ENCODE measurements at regions not wholly inside any gene's neighbourhood (a gene's known extent, or its start where the extent isn't known, plus 50 kb on each side); places are given as distances from the start of the nearest gene placed in this dataset.

DNA sequence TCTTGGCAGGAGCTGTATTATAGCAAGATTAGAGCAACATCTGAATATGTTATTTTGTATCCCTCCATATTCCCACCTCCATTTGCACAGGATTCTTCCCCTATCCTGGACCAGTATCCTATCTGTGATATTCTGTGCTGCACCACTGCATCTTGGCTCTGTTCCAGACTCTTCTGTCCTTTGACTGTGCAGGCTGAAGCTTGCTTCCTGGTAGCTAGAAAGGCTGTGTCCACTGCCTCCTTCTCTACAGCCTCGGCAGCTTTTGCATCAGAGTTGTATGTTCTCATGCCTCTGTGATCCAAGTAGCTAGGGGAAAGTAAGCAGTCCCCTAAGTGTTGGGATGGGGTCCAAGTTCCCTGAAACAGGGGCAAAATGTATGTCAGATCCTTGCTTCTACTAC, 104.1 kb downstream of the GAS1 start:
- Mint-ChIP-seq H3K27ac (no peak overlapping the region), H3K36me3 (no peaks in the 10 kb centered on the region), H3K4me3 (no peak overlapping the region), H3K4me1 (no peaks in the 10 kb centered on the region), H3K9me3 (no peaks in the 10 kb centered on the region), H3K27me3 (peaks cover 12% of the 10 kb centered on the region)
- no peak for DNase-seq

DNA sequence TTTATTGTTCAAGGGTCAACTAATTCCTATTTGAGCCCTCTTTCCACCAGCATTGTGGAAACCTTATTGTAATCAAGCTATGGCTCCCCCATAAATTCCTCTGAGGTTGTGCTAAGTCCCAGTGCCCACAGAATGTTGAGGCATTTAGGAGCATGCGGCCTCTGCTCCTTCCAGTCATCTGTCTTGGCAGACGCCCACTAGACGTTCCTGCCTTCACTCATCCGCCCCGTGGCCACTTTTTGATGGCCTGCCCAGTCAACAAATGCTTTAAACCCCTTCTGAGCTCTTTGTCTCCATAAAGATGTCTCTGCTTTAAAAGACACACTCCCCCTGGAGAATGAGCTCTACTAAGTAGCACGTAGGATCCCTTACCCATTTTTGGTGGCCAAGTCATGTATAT, 104.7 kb downstream of the GAS1 start:
- Mint-ChIP-seq H3K4me1 (no peaks in the 10 kb centered on the region), H3K36me3 (no peaks in the 10 kb centered on the region), H3K4me3 (no peak overlapping the region), H3K9me3 (no peaks in the 10 kb centered on the region), H3K27ac (no peak overlapping the region), H3K27me3 (peaks cover 12% of the 10 kb centered on the region)
- no peak for DNase-seq

DNA sequence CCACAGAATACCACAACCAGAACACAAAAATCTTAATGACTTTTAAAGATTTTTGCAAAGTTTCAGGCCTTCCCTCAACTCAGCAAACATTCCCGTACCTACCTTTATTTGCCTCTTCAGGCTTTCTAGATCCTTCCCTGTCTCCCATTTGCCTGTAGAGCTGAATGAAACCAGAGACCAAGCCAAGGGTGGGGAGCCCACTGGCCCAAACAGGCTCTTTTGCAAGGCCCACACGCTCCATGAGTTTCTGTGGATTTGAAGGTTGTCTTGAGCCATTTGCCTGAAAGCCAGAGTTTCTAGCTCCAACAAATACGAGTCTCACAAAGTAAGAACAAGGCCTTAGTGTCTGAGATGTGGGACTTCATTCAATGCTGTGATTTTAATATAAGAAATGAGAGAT, 107.8 kb downstream of the GAS1 start:
- H3K4me1 Mint-ChIP-seq = no peaks in the 10 kb centered on the region
- no peaks in the 10 kb centered on the region for H3K36me3 Mint-ChIP-seq
- H3K27me3 Mint-ChIP-seq = peaks cover 32% of the 10 kb centered on the region
- no peaks in the 10 kb centered on the region for H3K9me3 Mint-ChIP-seq
- H3K27ac Mint-ChIP-seq = no peak overlapping the region
- DNase-seq = no peak
- no peak overlapping the region for H3K4me3 Mint-ChIP-seq

DNA sequence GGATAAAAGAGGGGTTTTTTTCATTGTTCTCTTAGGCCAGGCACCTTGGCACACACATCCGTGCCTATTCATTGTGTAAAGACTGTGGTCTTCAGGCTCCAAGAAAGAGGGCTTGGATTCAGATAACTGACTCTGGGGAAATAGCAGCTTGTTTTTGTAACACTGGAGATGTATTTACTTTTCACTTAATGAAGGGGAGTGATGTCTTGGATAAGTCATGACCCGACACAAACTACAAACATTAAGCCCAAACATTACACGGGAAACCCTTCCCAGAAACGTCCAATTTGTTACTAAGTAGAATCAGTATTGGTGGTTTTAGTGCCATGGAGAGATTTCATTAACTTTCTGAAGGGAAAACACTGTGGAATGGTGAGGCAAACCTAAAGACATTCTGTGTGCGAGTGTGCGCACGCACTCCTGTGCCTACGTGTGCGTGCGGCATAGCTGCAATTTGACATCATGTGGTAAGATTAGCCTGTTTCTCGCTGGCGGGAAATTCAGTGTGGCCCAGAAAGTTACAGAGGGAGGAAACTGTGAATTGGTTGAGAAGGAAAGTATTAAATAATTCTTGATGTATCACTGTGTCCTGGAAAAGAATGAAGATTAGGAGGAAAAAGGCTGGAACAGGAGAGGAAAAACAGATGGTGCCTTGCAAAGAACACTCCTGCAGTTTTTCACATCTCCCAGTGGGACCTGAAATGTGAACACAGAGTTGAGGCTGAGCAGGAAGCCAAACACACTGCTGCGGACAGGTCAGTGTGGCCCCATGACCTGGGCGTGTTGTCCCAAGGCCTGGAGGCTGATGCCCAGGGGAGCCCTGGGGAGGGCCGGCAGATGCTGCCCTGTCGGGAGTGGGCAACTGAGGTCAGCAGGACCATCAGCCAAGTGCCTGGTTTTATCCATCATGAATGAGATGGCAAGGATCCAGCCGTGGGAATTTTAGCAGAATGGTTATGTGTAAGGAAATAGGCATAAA, 108.5 kb downstream of the GAS1 start:
- Mint-ChIP-seq H3K27me3 (peaks cover 32% of the 10 kb centered on the region), H3K4me3 (no peak overlapping the region), H3K9me3 (no peaks in the 10 kb centered on the region), H3K27ac (no peak overlapping the region), H3K36me3 (no peaks in the 10 kb centered on the region), H3K4me1 (no peaks in the 10 kb centered on the region)
- DNase-seq = no peak

DNA sequence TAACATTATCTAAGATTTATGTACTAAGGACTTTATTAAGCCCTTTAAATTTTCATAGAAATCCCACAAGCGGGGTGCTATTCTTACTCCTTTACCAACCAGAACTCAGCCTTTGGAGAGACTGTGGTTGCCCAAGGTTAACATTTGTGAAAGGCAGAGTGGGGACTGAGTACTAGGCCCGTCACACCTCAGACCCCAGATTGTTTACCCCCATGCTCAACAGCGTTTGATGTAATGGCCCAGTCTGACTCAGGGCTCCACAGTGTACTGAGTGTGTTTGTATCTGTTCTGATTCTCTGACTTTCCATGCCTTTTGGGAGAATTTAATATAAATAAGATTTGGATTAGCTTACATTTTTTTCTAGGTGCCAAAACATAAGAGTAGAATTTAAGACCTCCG, 110.0 kb downstream of the GAS1 start:
- H3K36me3 Mint-ChIP-seq = no peaks in the 10 kb centered on the region
- DNase-seq = no peak
- H3K4me1 Mint-ChIP-seq = no peaks in the 10 kb centered on the region
- H3K27me3 Mint-ChIP-seq = peaks cover 24% of the 10 kb centered on the region
- H3K4me3 Mint-ChIP-seq = no peak overlapping the region
- H3K27ac Mint-ChIP-seq = no peak overlapping the region
- H3K9me3 Mint-ChIP-seq = no peaks in the 10 kb centered on the region

DNA sequence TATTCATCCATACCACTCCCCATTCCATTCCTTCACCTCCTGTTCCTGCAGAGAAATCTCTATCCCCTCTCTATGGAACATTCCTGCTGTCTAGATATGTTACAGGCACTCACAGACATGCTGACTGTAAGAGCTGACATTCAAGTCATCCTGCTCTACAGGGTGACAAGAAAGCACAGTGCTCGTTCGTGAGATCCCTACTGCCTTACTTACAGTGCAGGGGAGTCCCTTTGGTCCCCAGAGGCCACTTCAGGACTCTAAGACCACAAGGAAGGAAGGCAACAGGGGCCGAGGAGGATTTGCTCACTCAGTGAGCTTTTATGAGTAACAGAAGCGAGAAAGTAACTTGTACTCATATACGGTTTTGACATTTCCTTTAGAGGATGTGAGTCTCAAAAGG, 110.5 kb downstream of the GAS1 start:
- no peak for DNase-seq
- Mint-ChIP-seq H3K4me1 (no peaks in the 10 kb centered on the region), H3K36me3 (no peaks in the 10 kb centered on the region), H3K27me3 (peaks cover 24% of the 10 kb centered on the region), H3K9me3 (no peaks in the 10 kb centered on the region), H3K4me3 (no peak overlapping the region), H3K27ac (no peak overlapping the region)

- H3K4me3 Mint-ChIP-seq = no peak overlapping the region
- peaks cover 24% of the 10 kb centered on the region for H3K27me3 Mint-ChIP-seq
- no peaks in the 10 kb centered on the region for H3K4me1 Mint-ChIP-seq
- H3K9me3 Mint-ChIP-seq = no peaks in the 10 kb centered on the region
- no peak overlapping the region for H3K27ac Mint-ChIP-seq
- DNase-seq = no peak
- no peaks in the 10 kb centered on the region for H3K36me3 Mint-ChIP-seq
Observed at GRCh38 chr9:86836266-86836665, 111.0 kb downstream of the GAS1 start.

- Mint-ChIP-seq H3K9me3 (no peaks in the 10 kb centered on the region), H3K27me3 (peaks cover 7% of the 10 kb centered on the region), H3K4me3 (no peak overlapping the region), H3K36me3 (no peaks in the 10 kb centered on the region), H3K4me1 (no peaks in the 10 kb centered on the region), H3K27ac (no peak overlapping the region)
- no peak for DNase-seq
Observed at GRCh38 chr9:86830356-86830755, 117.0 kb downstream of the GAS1 start.

GRCh38 chr9:86829496-86830046, 117.7 kb downstream of the GAS1 start:
- Mint-ChIP-seq H3K27ac (no peak overlapping the region), H3K4me1 (no peaks in the 10 kb centered on the region), H3K4me3 (no peak overlapping the region), H3K27me3 (no peaks in the 10 kb centered on the region), H3K36me3 (no peaks in the 10 kb centered on the region), H3K9me3 (no peaks in the 10 kb centered on the region)
- DNase-seq = no peak

- no peaks in the 10 kb centered on the region for H3K27me3 Mint-ChIP-seq
- no peak for DNase-seq
- H3K36me3 Mint-ChIP-seq = no peaks in the 10 kb centered on the region
- H3K4me1 Mint-ChIP-seq = no peaks in the 10 kb centered on the region
- H3K4me3 Mint-ChIP-seq = no peak overlapping the region
- H3K27ac Mint-ChIP-seq = no peak overlapping the region
- no peaks in the 10 kb centered on the region for H3K9me3 Mint-ChIP-seq
Observed at GRCh38 chr9:86828631-86829030, 118.7 kb downstream of the GAS1 start.

GRCh38 chr9:86827893-86828292, 119.4 kb downstream of the GAS1 start:
- Mint-ChIP-seq H3K9me3 (no peaks in the 10 kb centered on the region), H3K27me3 (no peaks in the 10 kb centered on the region), H3K36me3 (no peaks in the 10 kb centered on the region), H3K4me1 (no peaks in the 10 kb centered on the region), H3K27ac (no peak overlapping the region), H3K4me3 (no peak overlapping the region)
- DNase-seq = no peak

- DNase-seq = no peak
- Mint-ChIP-seq H3K4me1 (no peaks in the 10 kb centered on the region), H3K27ac (no peak overlapping the region), H3K27me3 (no peaks in the 10 kb centered on the region), H3K36me3 (no peaks in the 10 kb centered on the region), H3K9me3 (no peaks in the 10 kb centered on the region), H3K4me3 (no peak overlapping the region)
Observed at GRCh38 chr9:86825299-86825698, 122.0 kb downstream of the GAS1 start.

DNA sequence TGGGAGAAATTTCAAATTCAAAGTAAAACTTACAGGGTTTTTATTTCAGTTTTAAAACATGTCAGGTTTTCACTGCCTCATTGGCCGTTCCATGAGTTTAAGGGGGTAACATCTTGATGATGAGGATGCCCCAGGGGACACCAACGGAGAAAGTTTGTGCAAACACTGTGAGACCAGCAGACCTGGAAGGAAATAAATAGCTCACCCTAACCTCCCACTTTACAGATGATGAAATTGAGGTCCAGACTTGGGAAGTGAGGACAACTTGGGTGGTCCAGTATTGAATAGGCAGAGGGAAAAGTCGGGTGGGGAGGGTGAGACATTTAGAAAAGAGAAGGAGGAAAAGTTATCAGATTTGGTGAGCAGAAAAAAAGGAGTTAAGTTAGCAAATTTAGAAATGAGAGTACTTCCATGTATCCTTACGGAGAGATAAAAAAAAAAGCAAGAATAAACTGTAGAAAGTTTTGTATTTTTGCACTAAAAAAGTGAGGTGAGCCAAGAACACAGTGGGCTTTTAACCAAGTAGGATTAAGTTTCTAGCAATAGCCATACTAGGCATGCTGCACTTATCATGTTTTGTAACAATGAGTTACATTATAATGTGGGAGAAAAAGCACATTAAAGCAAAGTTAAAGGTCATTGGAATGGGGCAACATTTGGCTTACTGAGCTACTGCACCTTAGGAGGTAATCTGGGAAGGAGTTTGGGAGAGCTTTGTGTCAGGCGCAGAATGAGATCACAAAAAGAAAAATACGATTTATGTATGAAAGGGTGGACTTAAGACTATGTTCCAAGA, 125.1 kb downstream of the GAS1 start:
- no peak for DNase-seq
- Mint-ChIP-seq H3K27ac (no peak overlapping the region), H3K27me3 (no peaks in the 10 kb centered on the region), H3K36me3 (no peaks in the 10 kb centered on the region), H3K4me1 (no peaks in the 10 kb centered on the region), H3K4me3 (no peak overlapping the region), H3K9me3 (no peaks in the 10 kb centered on the region)

DNA sequence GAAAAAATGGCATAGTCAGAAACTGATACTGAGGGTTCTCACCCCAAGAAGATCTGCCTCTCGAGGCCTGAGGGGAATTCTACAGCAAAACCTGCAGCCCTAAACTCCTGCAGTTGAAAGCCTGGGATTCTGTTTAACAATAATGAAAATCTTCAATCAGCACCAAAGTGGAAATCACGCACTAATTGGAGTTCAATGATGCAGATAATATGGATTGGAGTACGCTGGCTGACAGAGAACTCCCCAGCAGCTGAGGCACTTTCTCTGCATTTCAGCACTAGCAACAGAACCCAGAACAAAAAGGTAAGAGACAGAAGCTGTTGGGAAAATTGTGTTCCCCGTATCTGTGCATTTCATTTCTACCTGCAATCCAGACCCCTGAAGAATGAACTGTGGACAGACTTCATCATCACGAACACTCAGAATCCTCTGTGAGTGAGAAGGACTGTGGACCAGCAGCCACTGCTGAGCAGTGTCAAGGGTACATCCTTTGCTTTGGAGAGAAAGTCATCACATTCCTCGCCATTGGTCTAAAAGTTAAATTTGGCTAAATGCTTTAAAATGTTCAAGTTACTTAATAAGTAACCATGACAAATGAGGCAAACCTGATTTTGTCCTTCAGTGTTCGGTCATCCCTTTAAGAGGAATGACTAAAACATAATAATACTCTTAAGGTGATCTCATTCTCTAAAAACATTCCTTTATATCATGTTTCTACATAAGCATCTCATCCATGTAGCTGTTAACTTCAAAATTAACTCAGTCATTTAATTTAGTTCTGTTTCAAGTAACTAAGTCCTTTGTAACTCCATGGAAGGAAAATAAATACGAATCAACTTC, 126.1 kb downstream of the GAS1 start:
- no peaks in the 10 kb centered on the region for H3K36me3 Mint-ChIP-seq
- no peak for DNase-seq
- no peaks in the 10 kb centered on the region for H3K9me3 Mint-ChIP-seq
- H3K4me1 Mint-ChIP-seq = no peaks in the 10 kb centered on the region
- no peak overlapping the region for H3K27ac Mint-ChIP-seq
- no peak overlapping the region for H3K4me3 Mint-ChIP-seq
- H3K27me3 Mint-ChIP-seq = no peaks in the 10 kb centered on the region

DNA sequence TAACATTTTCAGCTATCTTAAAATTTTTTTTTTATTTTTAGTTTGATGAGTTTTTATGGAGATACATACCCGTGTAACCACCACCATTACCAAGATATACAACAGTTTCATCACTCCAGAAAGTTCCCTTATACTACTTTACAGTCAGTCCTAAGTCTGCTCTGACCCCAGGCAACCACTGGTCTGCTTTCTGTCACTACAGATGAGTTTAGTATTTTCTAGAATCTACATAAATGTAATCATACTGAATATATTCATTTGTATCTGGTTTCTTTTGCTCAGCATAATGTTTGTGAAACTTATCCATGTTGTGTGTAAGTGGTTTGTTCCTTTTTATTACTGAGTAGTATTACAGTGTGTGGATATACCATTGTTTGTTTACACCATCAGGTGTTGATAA, 127.8 kb downstream of the GAS1 start:
- no peak overlapping the region for H3K4me3 Mint-ChIP-seq
- H3K27ac Mint-ChIP-seq = no peak overlapping the region
- H3K9me3 Mint-ChIP-seq = no peaks in the 10 kb centered on the region
- no peaks in the 10 kb centered on the region for H3K4me1 Mint-ChIP-seq
- no peaks in the 10 kb centered on the region for H3K27me3 Mint-ChIP-seq
- DNase-seq = no peak
- no peaks in the 10 kb centered on the region for H3K36me3 Mint-ChIP-seq

Data from activated naive CD8-positive, alpha-beta T cell treated with anti-CD3 and anti-CD28 coated beads for 36 hours (primary cell).